ENCODE measurements at regions not wholly inside any gene's neighbourhood (a gene's known extent, or its start where the extent isn't known, plus 50 kb on each side); places are given as distances from the start of the nearest gene placed in this dataset.

- Histone ChIP-seq H3K4me3 (ENCODE audit: low read depth in 1 of 3, low read length in 3 of 3) (no peak overlapping the region), H3K27me3 (ENCODE audit: control insufficient read depth in 3 of 3, insufficient read depth in 3 of 3, low read length in 3 of 3) (peaks cover 0 to 2% (median 0%) of the 10 kb centered on the region in 3 donors), H3K36me3 (ENCODE audit: control insufficient read depth in 3 of 3, insufficient read depth in 2 of 3, low read depth in 1 of 3, low read length in 3 of 3) (no peaks in the 10 kb centered on the region), H3K4me1 (ENCODE audit: control insufficient read depth in 3 of 3, insufficient read depth in 2 of 3, low read depth in 1 of 3, low read length in 2 of 3) (no peaks in the 10 kb centered on the region), H3K27ac (ENCODE audit: low read depth in 1 of 3, low read length in 2 of 3) (no peak overlapping the region), H3K9me3 (ENCODE audit: control insufficient read depth in 2 of 2, insufficient read depth in 1 of 2, low read depth in 1 of 2, low read length in 1 of 2) (no peaks in the 10 kb centered on the region)
- WGBS, 3 donors, result 92 to 97% (median 93%) methylated on average over 1 of the region's 1 CpG
- FAIRE-seq (no peak), DNase-seq (no peak)
Observed at GRCh38 chr11:19570889-19571288, 141.7 kb upstream of the NAV2 start.

- Histone ChIP-seq H3K4me3 (ENCODE audit: low read depth in 1 of 3, low read length in 3 of 3) (no peak overlapping the region), H3K27me3 (ENCODE audit: control insufficient read depth in 3 of 3, insufficient read depth in 3 of 3, low read length in 3 of 3) (peaks cover 0 to 2% (median 0%) of the 10 kb centered on the region in 3 donors), H3K27ac (ENCODE audit: low read depth in 1 of 3, low read length in 2 of 3) (no peak overlapping the region), H3K9me3 (ENCODE audit: control insufficient read depth in 2 of 2, insufficient read depth in 1 of 2, low read depth in 1 of 2, low read length in 1 of 2) (no peaks in the 10 kb centered on the region), H3K36me3 (ENCODE audit: control insufficient read depth in 3 of 3, insufficient read depth in 2 of 3, low read depth in 1 of 3, low read length in 3 of 3) (no peaks in the 10 kb centered on the region), H3K4me1 (ENCODE audit: control insufficient read depth in 3 of 3, insufficient read depth in 2 of 3, low read depth in 1 of 3, low read length in 2 of 3) (peaks cover 0 to 5% (median 0%) of the 10 kb centered on the region in 3 donors)
- DNase-seq (no peak), FAIRE-seq (no peak)
- 83 to 93% (median 92%) methylated on average over 3 of the region's 3 CpGs for WGBS, 3 donors
Observed at GRCh38 chr11:19567996-19568395, 144.6 kb upstream of the NAV2 start.

- H3K36me3 ChIP-seq (ENCODE audit: control insufficient read depth in 3 of 3, insufficient read depth in 2 of 3, low read depth in 1 of 3, low read length in 3 of 3), result no peaks in the 10 kb centered on the region
- H3K4me3 ChIP-seq (ENCODE audit: low read depth in 1 of 3, low read length in 3 of 3), result no peak overlapping the region
- H3K4me1 ChIP-seq (ENCODE audit: control insufficient read depth in 3 of 3, insufficient read depth in 2 of 3, low read depth in 1 of 3, low read length in 2 of 3), result peaks cover 0 to 5% (median 0%) of the 10 kb centered on the region in 3 donors
- no peak for FAIRE-seq
- H3K27me3 ChIP-seq (ENCODE audit: control insufficient read depth in 3 of 3, insufficient read depth in 3 of 3, low read length in 3 of 3), result peaks cover 0 to 2% (median 0%) of the 10 kb centered on the region in 3 donors
- H3K9me3 ChIP-seq (ENCODE audit: control insufficient read depth in 2 of 2, insufficient read depth in 1 of 2, low read depth in 1 of 2, low read length in 1 of 2), result no peaks in the 10 kb centered on the region
- WGBS, 3 donors, result 73 to 84% (median 78%) methylated on average over 5 of the region's 5 CpGs
- no peak for DNase-seq
- no peak overlapping the region for H3K27ac ChIP-seq (ENCODE audit: low read depth in 1 of 3, low read length in 2 of 3)
Observed at GRCh38 chr11:19566583-19567379, 145.9 kb upstream of the NAV2 start.

GRCh38 chr11:19565639-19566038 is 147.0 kb upstream of the NAV2 start:
- Histone ChIP-seq H3K27me3 (ENCODE audit: control insufficient read depth in 3 of 3, insufficient read depth in 3 of 3, low read length in 3 of 3) (peaks cover 0 to 2% (median 0%) of the 10 kb centered on the region in 3 donors), H3K27ac (ENCODE audit: low read depth in 1 of 3, low read length in 2 of 3) (no peak overlapping the region), H3K36me3 (ENCODE audit: control insufficient read depth in 3 of 3, insufficient read depth in 2 of 3, low read depth in 1 of 3, low read length in 3 of 3) (no peaks in the 10 kb centered on the region), H3K9me3 (ENCODE audit: control insufficient read depth in 2 of 2, insufficient read depth in 1 of 2, low read depth in 1 of 2, low read length in 1 of 2) (no peaks in the 10 kb centered on the region), H3K4me1 (ENCODE audit: control insufficient read depth in 3 of 3, insufficient read depth in 2 of 3, low read depth in 1 of 3, low read length in 2 of 3) (peaks cover 0 to 5% (median 0%) of the 10 kb centered on the region in 3 donors), H3K4me3 (ENCODE audit: low read depth in 1 of 3, low read length in 3 of 3) (no peak overlapping the region)
- 92 to 93% (median 92%) methylated on average over 7 of the region's 7 CpGs for WGBS, 3 donors
- no peak for DNase-seq
- no peak for FAIRE-seq

- Histone ChIP-seq H3K4me3 (ENCODE audit: low read depth in 1 of 3, low read length in 3 of 3) (no peak overlapping the region), H3K27ac (ENCODE audit: low read depth in 1 of 3, low read length in 2 of 3) (no peak overlapping the region), H3K36me3 (ENCODE audit: control insufficient read depth in 3 of 3, insufficient read depth in 2 of 3, low read depth in 1 of 3, low read length in 3 of 3) (no peaks in the 10 kb centered on the region), H3K27me3 (ENCODE audit: control insufficient read depth in 3 of 3, insufficient read depth in 3 of 3, low read length in 3 of 3) (peaks cover 0 to under 1% (median 0%) of the 10 kb centered on the region in 3 donors), H3K9me3 (ENCODE audit: control insufficient read depth in 2 of 2, insufficient read depth in 1 of 2, low read depth in 1 of 2, low read length in 1 of 2) (no peaks in the 10 kb centered on the region), H3K4me1 (ENCODE audit: control insufficient read depth in 3 of 3, insufficient read depth in 2 of 3, low read depth in 1 of 3, low read length in 2 of 3) (peaks cover 0 to 5% (median 0%) of the 10 kb centered on the region in 3 donors)
- no peak for FAIRE-seq
- WGBS, 3 donors, result 90 to 95% (median 93%) methylated on average over 4 of the region's 4 CpGs
- DNase-seq, result no peak
Observed at GRCh38 chr11:19562156-19562555, 150.5 kb upstream of the NAV2 start.

- 73 to 76% (median 74%) methylated on average over 8 of the region's 8 CpGs for WGBS, 3 donors
- FAIRE-seq, result no peak
Observed at GRCh38 chr11:19561011-19561410, 151.6 kb upstream of the NAV2 start.

GRCh38 chr11:19560156-19560555 is 152.5 kb upstream of the NAV2 start:
- H3K4me3 ChIP-seq (ENCODE audit: low read depth in 1 of 3, low read length in 3 of 3), result no peak overlapping the region
- FAIRE-seq (no peak), DNase-seq (no peak)
- no peaks in the 10 kb centered on the region for H3K36me3 ChIP-seq (ENCODE audit: control insufficient read depth in 3 of 3, insufficient read depth in 2 of 3, low read depth in 1 of 3, low read length in 3 of 3)
- H3K27ac ChIP-seq (ENCODE audit: low read depth in 1 of 3, low read length in 2 of 3), result no peak overlapping the region
- H3K9me3 ChIP-seq (ENCODE audit: control insufficient read depth in 2 of 2, insufficient read depth in 1 of 2, low read depth in 1 of 2, low read length in 1 of 2), result no peaks in the 10 kb centered on the region
- H3K27me3 ChIP-seq (ENCODE audit: control insufficient read depth in 3 of 3, insufficient read depth in 3 of 3, low read length in 3 of 3), result peaks cover 0 to under 1% (median 0%) of the 10 kb centered on the region in 3 donors
- 18 to 58% (median 41%) methylated on average over 5 of the region's 5 CpGs for WGBS, 3 donors
- peaks cover 0 to 5% (median 0%) of the 10 kb centered on the region in 3 donors for H3K4me1 ChIP-seq (ENCODE audit: control insufficient read depth in 3 of 3, insufficient read depth in 2 of 3, low read depth in 1 of 3, low read length in 2 of 3)

More at GRCh38 chr11:19561011-19561410, 151.6 kb upstream of the NAV2 start:
- no peak overlapping the region for H3K4me3 ChIP-seq (ENCODE audit: low read depth in 1 of 3, low read length in 3 of 3)
- no peaks in the 10 kb centered on the region for H3K9me3 ChIP-seq (ENCODE audit: control insufficient read depth in 2 of 2, insufficient read depth in 1 of 2, low read depth in 1 of 2, low read length in 1 of 2)
- no peak overlapping the region for H3K27ac ChIP-seq (ENCODE audit: low read depth in 1 of 3, low read length in 2 of 3)
- H3K4me1 ChIP-seq (ENCODE audit: control insufficient read depth in 3 of 3, insufficient read depth in 2 of 3, low read depth in 1 of 3, low read length in 2 of 3), result peaks cover 0 to 5% (median 0%) of the 10 kb centered on the region in 3 donors
- no peak for DNase-seq
- H3K27me3 ChIP-seq (ENCODE audit: control insufficient read depth in 3 of 3, insufficient read depth in 3 of 3, low read length in 3 of 3), result no peaks in the 10 kb centered on the region
- H3K36me3 ChIP-seq (ENCODE audit: control insufficient read depth in 3 of 3, insufficient read depth in 2 of 3, low read depth in 1 of 3, low read length in 3 of 3), result no peaks in the 10 kb centered on the region

- Histone ChIP-seq H3K9me3 (ENCODE audit: control insufficient read depth in 2 of 2, insufficient read depth in 1 of 2, low read depth in 1 of 2, low read length in 1 of 2) (no peaks in the 10 kb centered on the region), H3K4me3 (ENCODE audit: low read depth in 1 of 3, low read length in 3 of 3) (no peak overlapping the region), H3K4me1 (ENCODE audit: control insufficient read depth in 3 of 3, insufficient read depth in 2 of 3, low read depth in 1 of 3, low read length in 2 of 3) (peaks cover 0 to 5% (median 0%) of the 10 kb centered on the region in 3 donors), H3K27me3 (ENCODE audit: control insufficient read depth in 3 of 3, insufficient read depth in 3 of 3, low read length in 3 of 3) (peaks cover 0 to 2% (median 0%) of the 10 kb centered on the region in 3 donors), H3K27ac (ENCODE audit: low read depth in 1 of 3, low read length in 2 of 3) (no peak overlapping the region), H3K36me3 (ENCODE audit: control insufficient read depth in 3 of 3, insufficient read depth in 2 of 3, low read depth in 1 of 3, low read length in 3 of 3) (no peaks in the 10 kb centered on the region)
- DNase-seq, result no peak
- no peak for FAIRE-seq
- WGBS, 3 donors, result 62 to 70% (median 68%) methylated on average over 6 of the region's 6 CpGs
Observed at GRCh38 chr11:19559746-19560145, 152.9 kb upstream of the NAV2 start.
